ENCODE measurements at regions not wholly inside any gene's neighbourhood (a gene's known extent, or its start where the extent isn't known, plus 50 kb on each side); places are given as distances from the start of the nearest gene placed in this dataset.

GRCh38 chrY:15447959-15448358 lies 923.6 kb downstream of the NLGN4Y start:
- H2AFZ ChIP-seq (ENCODE audit: low read length), result no peak overlapping the region
- no peaks in the 10 kb centered on the region; the same call in 1 of the 2 replicates for H3K36me3 ChIP-seq (ENCODE audit: insufficient read depth, low read length)
- H3K9ac ChIP-seq (ENCODE audit: low read length), result no peak overlapping the region
- no peak overlapping the region for H3K27ac ChIP-seq (ENCODE audit: low read depth, low read length, poor library complexity, severe bottlenecking)
- H3K27me3 ChIP-seq (ENCODE audit: insufficient read depth, low read length), result no peaks in the 10 kb centered on the region
- no peaks in the 10 kb centered on the region for H3K9me3 ChIP-seq (ENCODE audit: low read length)
- H4K20me1 ChIP-seq (ENCODE audit: insufficient read depth, low read length), result no peaks in the 10 kb centered on the region
- H3F3A ChIP-seq (ENCODE audit: insufficient read depth, low read length), result no peaks in the 10 kb centered on the region
- peaks cover 5% of the 10 kb centered on the region for H3K4me1 ChIP-seq (ENCODE audit: insufficient read depth, low read length, severe bottlenecking)
- no peaks in the 10 kb centered on the region for H3K79me2 ChIP-seq (ENCODE audit: insufficient read depth, low read length)
- H3K9me2 ChIP-seq (ENCODE audit: low read depth, low read length), result no peaks in the 10 kb centered on the region
- H3K4me3 ChIP-seq (ENCODE audit: low read depth, low read length, poor library complexity, severe bottlenecking), result no peak overlapping the region
- no peak overlapping the region for H3K4me2 ChIP-seq (ENCODE audit: low read length)
- no peak for TF ChIP-seq EZH2 (IDR thresholded peaks at IDR 0.05; ENCODE audit: borderline replicate concordance, low read length)
- no peak for TF ChIP-seq CTCF (IDR thresholded peaks at IDR 0.05; ENCODE audit: low read length)

DNA sequence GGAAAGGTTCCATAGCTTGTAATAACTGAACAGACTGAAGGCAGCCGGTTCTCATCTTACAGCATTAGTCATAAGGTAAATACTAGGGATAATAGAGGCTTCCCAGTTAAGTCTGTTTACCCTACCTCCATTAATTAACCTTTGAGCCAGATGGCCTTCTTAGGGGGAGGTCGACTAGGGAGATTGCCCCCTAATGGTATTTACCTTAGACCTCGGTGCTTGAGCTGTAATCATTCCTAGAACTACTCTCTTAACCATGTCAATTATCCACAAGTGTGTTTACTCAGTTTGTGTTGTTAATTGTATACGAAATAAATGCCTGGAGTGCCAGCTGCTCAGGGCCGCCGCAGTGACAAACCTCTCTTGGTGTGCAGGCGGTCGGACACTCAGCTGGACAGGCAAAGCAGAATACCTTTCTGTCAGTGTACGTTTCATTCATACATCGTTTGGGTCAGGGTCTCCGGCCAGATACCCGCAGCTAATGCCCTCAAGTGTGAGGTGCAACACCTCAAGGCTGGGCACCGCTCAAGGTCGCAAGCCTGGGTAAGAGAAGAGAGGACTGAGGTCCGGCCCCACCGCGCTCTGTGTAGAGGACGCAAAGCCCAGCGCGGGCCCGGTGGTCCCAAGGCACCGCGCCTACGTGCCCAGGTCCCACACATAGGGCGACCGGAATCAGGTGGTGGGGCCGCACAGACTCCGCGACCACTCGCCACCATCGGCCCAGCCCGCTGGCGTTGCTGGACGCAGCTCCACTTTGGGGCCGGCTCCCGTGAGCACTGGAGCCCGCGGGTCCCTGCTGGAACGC lies 931.0 kb downstream of the NLGN4Y start:
- Histone ChIP-seq H3K4me3 (ENCODE audit: low read depth, low read length, poor library complexity, severe bottlenecking) (no peak overlapping the region), H3K79me2 (ENCODE audit: insufficient read depth, low read length) (no peaks in the 10 kb centered on the region), H2AFZ (ENCODE audit: low read length) (no peak overlapping the region), H3K9me2 (ENCODE audit: low read depth, low read length) (no peaks in the 10 kb centered on the region), H3K4me2 (ENCODE audit: low read length) (no peak overlapping the region), H4K20me1 (ENCODE audit: insufficient read depth, low read length) (no peaks in the 10 kb centered on the region), H3K9ac (ENCODE audit: low read length) (no peak overlapping the region), H3K4me1 (ENCODE audit: insufficient read depth, low read length, severe bottlenecking) (peaks cover 12% of the 10 kb centered on the region), H3K9me3 (ENCODE audit: low read length) (no peaks in the 10 kb centered on the region), H3K27ac (ENCODE audit: low read depth, low read length, poor library complexity, severe bottlenecking) (no peak overlapping the region), H3K27me3 (ENCODE audit: insufficient read depth, low read length) (no peaks in the 10 kb centered on the region), H3F3A (ENCODE audit: insufficient read depth, low read length) (no peaks in the 10 kb centered on the region), H3K36me3 (ENCODE audit: insufficient read depth, low read length) (no peaks in the 10 kb centered on the region)
- TF ChIP-seq CTCF (IDR thresholded peaks at IDR 0.05; ENCODE audit: low read length) (no peak), EZH2 (IDR thresholded peaks at IDR 0.05; ENCODE audit: borderline replicate concordance, low read length) (no peak)

- Histone ChIP-seq H2AFZ (ENCODE audit: low read length) (no peak overlapping the region), H3K27me3 (ENCODE audit: insufficient read depth, low read length) (no peaks in the 10 kb centered on the region), H3K79me2 (ENCODE audit: insufficient read depth, low read length) (no peaks in the 10 kb centered on the region), H4K20me1 (ENCODE audit: insufficient read depth, low read length) (no peaks in the 10 kb centered on the region), H3K4me2 (ENCODE audit: low read length) (no peak overlapping the region), H3K4me3 (ENCODE audit: low read depth, low read length, poor library complexity, severe bottlenecking) (no peak overlapping the region), H3K9me2 (ENCODE audit: low read depth, low read length) (no peaks in the 10 kb centered on the region), H3K9ac (ENCODE audit: low read length) (no peak overlapping the region), H3F3A (ENCODE audit: insufficient read depth, low read length) (no peaks in the 10 kb centered on the region), H3K9me3 (ENCODE audit: low read length) (no peaks in the 10 kb centered on the region), H3K4me1 (ENCODE audit: insufficient read depth, low read length, severe bottlenecking) (peaks cover 12% of the 10 kb centered on the region), H3K36me3 (ENCODE audit: insufficient read depth, low read length) (no peaks in the 10 kb centered on the region), H3K27ac (ENCODE audit: low read depth, low read length, poor library complexity, severe bottlenecking) (no peak overlapping the region)
- no peak for TF ChIP-seq CTCF (IDR thresholded peaks at IDR 0.05; ENCODE audit: low read length)
- TF ChIP-seq EZH2 (IDR thresholded peaks at IDR 0.05; ENCODE audit: borderline replicate concordance, low read length), result no peak
Observed at GRCh38 chrY:15455980-15456469, 931.7 kb downstream of the NLGN4Y start.

All from OCI-LY1 (cell line).